GM23338 (cell line): ENCODE measurements at regions not wholly inside any gene's neighbourhood (a gene's known extent, or its start where the extent isn't known, plus 50 kb on each side); places are given as distances from the start of the nearest gene placed in this dataset.

ENCODE experiments used
- ATAC-seq: fragments of 200-7000 bp; cut with Tn5 transposase; 3 replicates; pipeline ENCODE4 v1.9.1; 2020
- DNase-seq: peaks from one replicate; pipeline ENCODE4 v3.0.0-alpha.2; 2015; ENCODE audit warnings: low spot score
- H2AFZ ChIP-seq: fragments of 200-600 bp; sonication (generic); 2 replicates; pipeline ENCODE4 v1.8.0; 2016; ENCODE audit warnings: antibody characterized with exemption, mild to moderate bottlenecking, moderate library complexity
- H3F3A ChIP-seq: fragments of 200-600 bp; sonication (generic); replicated peaks from 2 replicates; pipeline ENCODE4 v1.8.0; 2017; ENCODE audit warnings: antibody characterized with exemption, mixed run types, low read depth
- H3K27ac ChIP-seq: fragments of 200-600 bp; sonication (generic); 2 replicates; pipeline ENCODE4 v1.6.1; 2016; ENCODE audit warnings: low read depth
- H3K27me3 ChIP-seq: fragments of 200-600 bp; sonication (generic); 2 replicates; pipeline ENCODE4 v1.8.0; 2016; ENCODE audit warnings: mild to moderate bottlenecking, mixed run types, moderate library complexity; ENCODE audit not compliant: insufficient read depth
- H3K36me3 ChIP-seq: fragments of 200-600 bp; sonication (generic); 2 replicates; pipeline ENCODE4 v1.8.0; 2016; ENCODE audit warnings: mild to moderate bottlenecking; ENCODE audit not compliant: insufficient read depth
- H3K4me1 ChIP-seq: fragments of 200-600 bp; sonication (generic); 2 replicates; pipeline ENCODE4 v1.8.0; 2016; ENCODE audit warnings: mild to moderate bottlenecking, moderate library complexity; ENCODE audit not compliant: insufficient read depth
- H3K4me2 ChIP-seq: fragments of 200-600 bp; sonication (generic); 2 replicates; pipeline ENCODE4 v1.7.1; 2017; ENCODE audit warnings: mixed run types
- H3K4me3 ChIP-seq: fragments of 200-600 bp; sonication (generic); 2 replicates; pipeline ENCODE4 v1.6.1; 2016; ENCODE audit warnings: mixed run types
- H3K79me2 ChIP-seq: fragments of 200-600 bp; sonication (generic); replicated peaks from 2 replicates; pipeline ENCODE4 v1.8.0; 2017; ENCODE audit warnings: mild to moderate bottlenecking; ENCODE audit not compliant: insufficient read depth
- H3K9me2 ChIP-seq: fragments of 200-600 bp; sonication (generic); 2 replicates; pipeline ENCODE4 v1.8.0; 2017; ENCODE audit not compliant: insufficient read depth
- H4K20me1 ChIP-seq: fragments of 200-600 bp; sonication (generic); replicated peaks from 2 replicates; pipeline ENCODE4 v1.8.0; 2017; ENCODE audit warnings: mild to moderate bottlenecking; ENCODE audit not compliant: insufficient read depth
- H3K27ac Mint-ChIP-seq: 2 replicates; pipeline ENCODE4 v1.8.0; 2020; ENCODE audit warnings: inconsistent platforms, mild to moderate bottlenecking, moderate library complexity, mixed read lengths
- H3K27me3 Mint-ChIP-seq: 3 replicates; pipeline ENCODE4 v1.8.0; 2022; ENCODE audit warnings: low read depth, mild to moderate bottlenecking, moderate library complexity, mixed read lengths, inconsistent platforms; ENCODE audit not compliant: insufficient read depth, poor library complexity
- H3K36me3 Mint-ChIP-seq: 3 replicates; pipeline ENCODE4 v1.8.0; 2021; ENCODE audit warnings: low read depth, mild to moderate bottlenecking, inconsistent platforms, moderate library complexity, mixed read lengths
- H3K4me1 Mint-ChIP-seq: 3 replicates; pipeline ENCODE4 v1.8.0; 2020; ENCODE audit warnings: mild to moderate bottlenecking, inconsistent platforms, mixed read lengths
- H3K4me3 Mint-ChIP-seq: 3 replicates; pipeline ENCODE4 v1.8.0; 2021; ENCODE audit warnings: moderate library complexity, mild to moderate bottlenecking, inconsistent platforms, mixed read lengths
- H3K9me3 Mint-ChIP-seq: 3 replicates; pipeline ENCODE4 v1.8.0; 2020; ENCODE audit warnings: moderate library complexity, mild to moderate bottlenecking, inconsistent platforms, mixed read lengths
- CREB1 ChIP-seq: fragments of 250-450 bp; sonication (Bioruptor Pico); IDR thresholded peaks from 2 replicates; pipeline ENCODE4 v1.5.0; 2020; ENCODE audit warnings: low read depth, mild to moderate bottlenecking, moderate library complexity
- ETS1 ChIP-seq: IDR thresholded peaks from 2 replicates; pipeline ENCODE4 v1.6.1; 2016; ENCODE audit warnings: antibody characterized with exemption
- EZH2phosphoT487 ChIP-seq: fragments of 200-600 bp; sonication (generic); IDR thresholded peaks from one replicate; pipeline ENCODE4 v1.8.1; 2018; ENCODE audit warnings: antibody characterized with exemption; ENCODE audit not compliant: unreplicated experiment
- POLR2AphosphoS5 ChIP-seq: IDR thresholded peaks from 2 replicates; pipeline ENCODE4 v1.6.1; 2016; ENCODE audit warnings: antibody characterized with exemption, low read depth
- REST ChIP-seq: IDR thresholded peaks from one replicate; pipeline ENCODE4 v1.6.1; 2018; ENCODE audit warnings: antibody characterized with exemption; ENCODE audit not compliant: unreplicated experiment
- STAT1 ChIP-seq: IDR thresholded peaks from one replicate; pipeline ENCODE4 v1.6.1; 2016; ENCODE audit warnings: antibody characterized with exemption; ENCODE audit not compliant: unreplicated experiment
- ZNF114 ChIP-seq: fragments of 250-450 bp; sonication (Bioruptor Pico); IDR thresholded peaks from 2 replicates; pipeline ENCODE4 v1.5.0; 2020; ENCODE audit warnings: mild to moderate bottlenecking, moderate library complexity
- ZNF331 ChIP-seq: fragments of 250-450 bp; sonication (Bioruptor Pico); IDR thresholded peaks from 2 replicates; pipeline ENCODE4 v1.5.0; 2020; ENCODE audit warnings: low read depth, mild to moderate bottlenecking, moderate library complexity
- ZNF462 ChIP-seq: fragments of 250-450 bp; sonication (Bioruptor Pico); IDR thresholded peaks from 2 replicates; pipeline ENCODE4 v1.5.0; 2020; ENCODE audit warnings: mild to moderate bottlenecking, moderate library complexity

GRCh38 chr3:178388473-178388872, 147.8 kb upstream of the KCNMB2 start:
- no peaks in the 10 kb centered on the region for H3K9me2 ChIP-seq
- no peaks in the 10 kb centered on the region for H3K27me3 Mint-ChIP-seq
- TF ChIP-seq ZNF114 (no peak), POLR2AphosphoS5 (no peak), ZNF331 (no peak), ZNF462 (CRISPR knock-in tag) (no peak), STAT1 (no peak), EZH2phosphoT487 (no peak)
- peaks cover 10% of the 10 kb centered on the region; the same call in 1 of the 2 replicates for H3K4me1 ChIP-seq
- no peaks in the 10 kb centered on the region for H4K20me1 ChIP-seq
- no peak overlapping the region for H3K4me3 ChIP-seq
- H3K27ac ChIP-seq: no peak overlapping the region
- no peaks in the 10 kb centered on the region for H3K36me3 ChIP-seq
- no peak overlapping the region for H3K4me2 ChIP-seq
- no peaks in the 10 kb centered on the region for H3K27me3 ChIP-seq
- H3F3A ChIP-seq: no peaks in the 10 kb centered on the region
- DNase-seq (no peak), ATAC-seq (no peak)
- H2AFZ ChIP-seq: no peak overlapping the region
- no peak overlapping the region for H3K4me3 Mint-ChIP-seq
- no peaks in the 10 kb centered on the region for H3K36me3 Mint-ChIP-seq
- no peak overlapping the region for H3K27ac Mint-ChIP-seq
- H3K9me3 Mint-ChIP-seq: no peaks in the 10 kb centered on the region
- H3K4me1 Mint-ChIP-seq: peaks cover 19% of the 10 kb centered on the region; the same call in 2 of the 3 replicates
- H3K79me2 ChIP-seq: no peaks in the 10 kb centered on the region

- no peak for ATAC-seq
- H2AFZ ChIP-seq: no peak overlapping the region
- H3K36me3 ChIP-seq: no peaks in the 10 kb centered on the region
- no peaks in the 10 kb centered on the region for H3F3A ChIP-seq
- Mint-ChIP-seq H3K27ac (peak overlapping the region; percentile 42; the same call in 1 of the 2 replicates), H3K4me1 (peaks cover 19% of the 10 kb centered on the region; the same call in 2 of the 3 replicates), H3K36me3 (no peaks in the 10 kb centered on the region), H3K9me3 (no peaks in the 10 kb centered on the region), H3K4me3 (no peak overlapping the region), H3K27me3 (no peaks in the 10 kb centered on the region)
- H3K27me3 ChIP-seq: no peaks in the 10 kb centered on the region
- H3K4me2 ChIP-seq: no peak overlapping the region
- H3K4me3 ChIP-seq: no peak overlapping the region
- H3K79me2 ChIP-seq: no peaks in the 10 kb centered on the region
- H4K20me1 ChIP-seq: no peaks in the 10 kb centered on the region
- DNase-seq: peak; percentile 10
- peaks cover 10% of the 10 kb centered on the region; the same call in 1 of the 2 replicates for H3K4me1 ChIP-seq
- no peak overlapping the region for H3K27ac ChIP-seq
- H3K9me2 ChIP-seq: no peaks in the 10 kb centered on the region
- TF ChIP-seq CREB1 (CRISPR knock-in tag) (no peak), STAT1 (no peak), ETS1 (no peak), REST (no peak)
Observed at GRCh38 chr3:178389258-178389657, 147.0 kb upstream of the KCNMB2 start.
